Spleen (tissue), 11 donors: ENCODE measurements at regions not wholly inside any gene's neighbourhood (a gene's known extent, or its start where the extent isn't known, plus 50 kb on each side); places are given as distances from the start of the nearest gene placed in this dataset.

Source experiments
- DNase-seq: peaks from one replicate; pipeline ENCODE4 v3.0.0-alpha.2; 2020
- H3K27ac ChIP-seq, 8 donors: fragments of 200-600 bp; sonication (generic) in 7 of 8; 1 replicate in 4 of 8; 2 replicates in 4 of 8; pipeline versions ENCODE4 v1.5.0 to v1.8.0; 2016 to 2021; ENCODE audit warnings: inconsistent platforms in 4 of 8, mild to moderate bottlenecking in 4 of 8, moderate library complexity in 1 of 8
- H3K27me3 ChIP-seq, 7 donors: fragments of 200-600 bp; sonication (generic) in 6 of 7; replicated peaks in 1 of 7; 1 replicate in 4 of 7; 2 replicates in 3 of 7; pipeline versions ENCODE4 v1.5.0 to v1.8.0; 2016 to 2021; ENCODE audit warnings: inconsistent platforms in 3 of 7, mild to moderate bottlenecking in 1 of 7
- H3K36me3 ChIP-seq, 6 donors: fragments of 200-600 bp; sonication (generic) in 5 of 6; 1 replicate in 4 of 6; 2 replicates in 2 of 6; pipeline versions ENCODE4 v1.5.0 to v1.8.0; 2016 to 2021; ENCODE audit warnings: inconsistent platforms in 2 of 6
- H3K4me1 ChIP-seq, 6 donors: fragments of 200-600 bp; sonication (generic) in 5 of 6; 1 replicate in 3 of 6; 2 replicates in 3 of 6; pipeline versions ENCODE4 v1.5.0 to v1.8.0; 2016 to 2021; ENCODE audit warnings: inconsistent platforms in 3 of 6
- H3K4me3 ChIP-seq, 8 donors: fragments of 200-600 bp; sonication (generic) in 7 of 8; 1 replicate in 4 of 8; 2 replicates in 4 of 8; pipeline versions ENCODE4 v1.5.0 to v1.8.0; 2016 to 2021; ENCODE audit warnings: inconsistent platforms in 4 of 8, mild to moderate bottlenecking in 4 of 8, moderate library complexity in 2 of 8
- H3K9me3 ChIP-seq, 8 donors: fragments of 200-600 bp; sonication (generic) in 7 of 8; 1 replicate in 4 of 8; 2 replicates in 4 of 8; pipeline versions ENCODE4 v1.5.0 to v1.8.0; 2016 to 2021; ENCODE audit warnings: inconsistent platforms in 4 of 8
- CTCF ChIP-seq, 11 experiments: fragments of 200-600 bp in 7 of 11; fragments of 450-650 bp in 4 of 11; sonication (generic) in 4 of 11; IDR thresholded peaks in 8 of 11; conservative IDR thresholded peaks in 3 of 11; 1 replicate in 7 of 11; 2 replicates in 4 of 11; pipeline versions ENCODE4 v1.4.0 to v1.8.0; 2016 to 2021; ENCODE audit warnings: antibody characterized with exemption in 11 of 11, inconsistent platforms in 4 of 11, mild to moderate bottlenecking in 1 of 11
- POLR2A ChIP-seq, 3 donors: fragments of 450-650 bp; IDR thresholded peaks; one replicate each; pipeline ENCODE4 v1.5.1; 2017; ENCODE audit warnings: antibody characterized with exemption in 3 of 3, mild to moderate bottlenecking in 1 of 3
- POLR2AphosphoS5 ChIP-seq, 3 donors: sonication (generic); formaldehyde crosslinking; IDR thresholded peaks; one replicate each; pipeline ENCODE4 v1.5.1; 2017; ENCODE audit warnings: antibody characterized with exemption in 3 of 3
- WGBS, 5 donors: extraction: QIAGEN DNeasy Blood & Tissue Kit in 3 of 5; methylation state at CpG; one replicate each; pipeline versions ENCODE4 v1.1.5 to v1.1.7; 2013 to 2018; 5-methylcytosine and 5-hydroxymethylcytosine counted together
- intact Hi-C: fragments of 100-400 bp; cut with DNase I; formaldehyde crosslinking; loops from one replicate; pipeline ENCODE4 v1.15.0; 2023; ENCODE audit warnings: low total_unique reads
- donor health status: healthy with polysubstance abuse.
- donor health status: DM: no; HTN: no; CAD: no; lungs with moderate emphysema.
- donor health status: DM: no; HTN: no; CAD: no.
- donor health status: Bipolar disorder and iron deficiency.
- donor health status: healthy.
- donor health status: DM: no; HTN: no; CAD: no.
- donor health status: DM: yes; HTN: yes; CAD: no.

GRCh38 chr2:46826569-46827245, 88.9 kb downstream of the MCFD2 start:
- TF ChIP-seq POLR2A (IDR thresholded peaks at IDR 0.05) (no peak), POLR2AphosphoS5 (IDR thresholded peaks at IDR 0.05) (no peak)
- H3K9me3 ChIP-seq, result peaks cover 0 to 12% (median 0%) of the 10 kb centered on the region in 8 donors
- intact Hi-C loops, result no loop called here
- H3K27ac ChIP-seq, result no peak overlapping the region
- H3K27me3 ChIP-seq, result peaks cover 0 to 2% (median 0%) of the 10 kb centered on the region in 7 donors
- no peaks in the 10 kb centered on the region for H3K4me1 ChIP-seq
- no peak overlapping the region for H3K4me3 ChIP-seq
- DNase-seq, result no peak
- 78 to 95% (median 82%) methylated on average over 9 to 15 of the region's 15 CpGs for WGBS, 5 donors
- no peaks in the 10 kb centered on the region for H3K36me3 ChIP-seq

GRCh38 chr2:46825939-46826568, 89.6 kb downstream of the MCFD2 start:
- peaks cover 0 to 2% (median 0%) of the 10 kb centered on the region in 7 donors for H3K27me3 ChIP-seq
- no peaks in the 10 kb centered on the region for H3K36me3 ChIP-seq
- no peak overlapping the region for H3K27ac ChIP-seq
- H3K4me3 ChIP-seq, result no peak overlapping the region
- WGBS, 5 donors, result 86 to 93% (median 88%) methylated on average over 11 of the region's 11 CpGs
- H3K9me3 ChIP-seq, result peaks cover 0 to 12% (median 0%) of the 10 kb centered on the region in 8 donors
- H3K4me1 ChIP-seq, result no peaks in the 10 kb centered on the region
- intact Hi-C loops, result no loop called here
- DNase-seq, result no peak
- TF ChIP-seq CTCF (IDR thresholded peaks at IDR 0.05 in 8 of 11, conservative IDR thresholded peaks at IDR 0.05 in 3 of 11) (no peak), POLR2AphosphoS5 (IDR thresholded peaks at IDR 0.05) (no peak), POLR2A (IDR thresholded peaks at IDR 0.05) (no peak)

- intact Hi-C loops, result no loop called here
- peaks cover 0 to 2% (median 0%) of the 10 kb centered on the region in 7 donors for H3K27me3 ChIP-seq
- TF ChIP-seq POLR2A (IDR thresholded peaks at IDR 0.05) (no peak), CTCF (IDR thresholded peaks at IDR 0.05 in 8 of 11, conservative IDR thresholded peaks at IDR 0.05 in 3 of 11) (no peak), POLR2AphosphoS5 (IDR thresholded peaks at IDR 0.05) (no peak)
- no peaks in the 10 kb centered on the region for H3K4me1 ChIP-seq
- DNase-seq, result no peak
- WGBS, 5 donors, result 93 to 98% (median 95%) methylated on average over 15 of the region's 15 CpGs
- peaks cover 0 to 10% (median 0%) of the 10 kb centered on the region in 8 donors for H3K9me3 ChIP-seq
- H3K27ac ChIP-seq, result no peak overlapping the region
- no peak overlapping the region for H3K4me3 ChIP-seq
- no peaks in the 10 kb centered on the region for H3K36me3 ChIP-seq
Measured at GRCh38 chr2:46825231-46825938, 90.2 kb downstream of the MCFD2 start.

- Histone ChIP-seq H3K27ac (no peak overlapping the region), H3K27me3 (peaks cover 0 to 2% (median 0%) of the 10 kb centered on the region in 7 donors), H3K36me3 (no peaks in the 10 kb centered on the region), H3K4me1 (no peaks in the 10 kb centered on the region), H3K9me3 (peaks cover 0 to 5% (median 0%) of the 10 kb centered on the region in 8 donors), H3K4me3 (no peak overlapping the region)
- 78 to 96% (median 87%) methylated on average over 3 of the region's 3 CpGs for WGBS, 5 donors
- DNase-seq, result no peak
- TF ChIP-seq CTCF (IDR thresholded peaks at IDR 0.05 in 8 of 11, conservative IDR thresholded peaks at IDR 0.05 in 3 of 11) (no peak), POLR2A (IDR thresholded peaks at IDR 0.05) (no peak), POLR2AphosphoS5 (IDR thresholded peaks at IDR 0.05) (no peak)
- intact Hi-C loops, result no loop called here
Measured at GRCh38 chr2:46824611-46825010, 91.0 kb downstream of the MCFD2 start.
